ENCODE measurements at regions not wholly inside any gene's neighbourhood (a gene's known extent, or its start where the extent isn't known, plus 50 kb on each side); places are given as distances from the start of the nearest gene placed in this dataset.

DNA sequence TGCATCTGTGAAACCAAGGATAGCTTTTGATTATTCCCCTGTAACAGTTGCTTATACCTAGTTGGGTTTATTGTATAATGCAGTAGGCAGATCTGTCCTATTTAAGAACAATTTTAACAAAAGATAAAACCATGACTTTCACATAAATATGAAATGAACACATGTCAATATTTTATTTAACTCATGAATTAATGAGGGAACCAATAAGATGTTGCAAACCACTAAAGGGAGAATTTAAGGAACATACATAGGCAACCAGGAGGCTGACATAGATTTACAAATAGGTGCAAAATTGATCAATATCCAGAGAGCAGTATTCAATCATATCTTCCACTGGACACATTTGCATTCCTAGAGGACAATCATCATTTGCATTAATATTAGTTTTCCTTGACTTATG, 280.0 kb upstream of the BRINP1 start:
- no peak overlapping the region for H3K27ac Mint-ChIP-seq
- H3K4me3 Mint-ChIP-seq: no peak overlapping the region
- peaks cover 0 to 8% (median 0%) of the 10 kb centered on the region in 5 donors for H3K27me3 Mint-ChIP-seq
- H3K36me3 Mint-ChIP-seq: peaks cover 0 to 4% (median 0%) of the 10 kb centered on the region in 3 donors
- ATAC-seq (no peak), DNase-seq (no peak)
- POLR2A ChIA-PET: no interaction called here
- peaks cover 0 to 10% (median 3%) of the 10 kb centered on the region in 9 donors for H3K9me3 Mint-ChIP-seq
- no peaks in the 10 kb centered on the region for H3K4me1 Mint-ChIP-seq

DNA sequence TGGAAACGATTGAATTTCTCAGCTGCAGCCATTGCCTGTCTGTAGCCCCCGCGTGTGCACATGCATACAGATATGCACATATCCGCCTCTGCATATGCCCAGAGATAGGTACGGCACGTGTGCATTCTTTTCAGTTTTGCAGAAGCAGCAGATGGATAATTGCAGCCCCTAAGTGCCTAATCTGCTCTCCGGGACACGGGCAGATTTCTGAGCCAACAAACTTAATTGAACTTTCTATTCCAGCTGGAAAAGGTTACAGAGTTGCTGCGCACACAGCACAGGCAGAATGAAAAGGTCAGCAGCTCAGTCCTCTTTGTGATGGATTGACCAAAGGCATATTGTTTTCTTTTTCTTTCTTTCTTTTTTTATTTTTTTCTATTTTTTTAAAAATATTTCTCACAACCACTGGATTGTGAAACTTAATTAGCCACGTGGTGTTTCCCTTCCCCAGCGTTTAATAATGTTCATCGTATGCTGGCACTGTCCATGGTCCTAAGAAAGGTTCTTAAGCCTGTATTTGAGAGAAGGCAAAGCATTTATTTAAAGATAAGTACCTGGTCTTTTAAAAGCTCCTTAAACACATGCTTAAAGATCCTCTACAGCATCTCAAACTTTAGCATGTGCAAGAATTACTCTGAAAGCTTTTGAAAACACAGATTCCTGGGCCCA, 270.2 kb upstream of the BRINP1 start:
- no peak overlapping the region for H3K4me3 Mint-ChIP-seq
- no peaks in the 10 kb centered on the region for H3K36me3 Mint-ChIP-seq
- ATAC-seq (no peak), DNase-seq (no peak)
- no peaks in the 10 kb centered on the region for H3K27me3 Mint-ChIP-seq
- no peaks in the 10 kb centered on the region for H3K4me1 Mint-ChIP-seq
- peaks cover 0 to 25% (median 8%) of the 10 kb centered on the region in 9 donors for H3K9me3 Mint-ChIP-seq
- POLR2A ChIA-PET: interaction anchor here (0.6 kb wide), 1 partner anchor 30 kb away, joined by 14 read pairs; no protein-coding TSS in a partner anchor
- H3K27ac Mint-ChIP-seq: no peak overlapping the region

GRCh38 chr9:119634006-119634405, 264.8 kb upstream of the BRINP1 start:
- Mint-ChIP-seq H3K27me3 (peaks cover 0 to 5% (median 0%) of the 10 kb centered on the region in 5 donors), H3K4me3 (no peak overlapping the region), H3K27ac (no peak overlapping the region), H3K9me3 (peaks cover 2 to 31% (median 6%) of the 10 kb centered on the region in 9 donors), H3K4me1 (no peaks in the 10 kb centered on the region), H3K36me3 (no peaks in the 10 kb centered on the region)
- POLR2A ChIA-PET: no interaction called here
- DNase-seq (no peak), ATAC-seq (no peak)

- no peak for DNase-seq
- POLR2A ChIA-PET: no interaction called here
- no peak overlapping the region for H3K4me3 Mint-ChIP-seq
These were observed 242.3 kb upstream of the BRINP1 start for GRCh38 chr9:119611565-119611964.

GRCh38 chr9:119609277-119609971, 240.2 kb upstream of the BRINP1 start:
- Mint-ChIP-seq H3K4me3 (no peak overlapping the region), H3K9me3 (peaks cover 2 to 26% (median 9%) of the 10 kb centered on the region in 9 donors)

More at GRCh38 chr9:119611565-119611964, 242.3 kb upstream of the BRINP1 start:
- Mint-ChIP-seq H3K36me3 (no peaks in the 10 kb centered on the region), H3K4me1 (no peaks in the 10 kb centered on the region), H3K9me3 (peaks cover 0 to 17% (median 6%) of the 10 kb centered on the region in 9 donors), H3K27ac (no peak overlapping the region), H3K27me3 (peaks cover 0 to 12% (median 0%) of the 10 kb centered on the region in 5 donors)
- no peak for ATAC-seq

GRCh38 chr9:119601632-119602031, 232.4 kb upstream of the BRINP1 start:
- POLR2A ChIA-PET: no interaction called here
- Mint-ChIP-seq H3K27me3 (no peaks in the 10 kb centered on the region), H3K4me3 (no peak overlapping the region), H3K4me1 (peaks cover 0 to 1% (median 0%) of the 10 kb centered on the region in 4 donors), H3K36me3 (no peaks in the 10 kb centered on the region), H3K27ac (no peak overlapping the region), H3K9me3 (peaks cover 0 to 19% (median 8%) of the 10 kb centered on the region in 9 donors)
- no peak for ATAC-seq
- DNase-seq: no peak

More at GRCh38 chr9:119609277-119609971, 240.2 kb upstream of the BRINP1 start:
- Mint-ChIP-seq H3K27me3 (peaks cover 0 to 10% (median 0%) of the 10 kb centered on the region in 5 donors), H3K4me1 (no peaks in the 10 kb centered on the region), H3K27ac (no peak overlapping the region), H3K36me3 (no peaks in the 10 kb centered on the region)
- DNase-seq (no peak), ATAC-seq (no peak)
- POLR2A ChIA-PET: interaction anchor here (0.7 kb wide), 1 partner anchor 30 kb away, joined by 14 read pairs; no protein-coding TSS in a partner anchor

DNA sequence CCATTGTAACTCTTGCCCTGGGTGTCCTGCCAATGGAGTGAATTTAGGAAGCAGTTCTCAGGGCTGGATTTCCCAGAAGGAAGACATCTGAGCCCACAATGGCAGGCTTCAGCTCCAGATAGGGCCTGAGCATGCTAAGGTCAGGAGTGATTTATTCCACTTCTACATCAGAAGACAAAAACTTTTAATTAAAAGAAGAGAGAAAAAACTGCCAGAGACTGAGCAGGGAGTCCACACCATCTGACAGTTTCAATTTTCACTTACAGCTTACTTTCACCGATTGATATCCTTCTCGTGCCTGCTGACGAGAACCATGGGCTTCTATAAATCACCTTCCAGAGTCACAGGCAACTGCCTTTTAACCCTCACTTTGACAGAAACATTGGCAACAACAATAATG, 228.3 kb upstream of the BRINP1 start:
- Mint-ChIP-seq H3K4me1 (peaks cover 0 to 1% (median 0%) of the 10 kb centered on the region in 4 donors), H3K4me3 (no peak overlapping the region), H3K9me3 (peaks cover 0 to 7% (median 3%) of the 10 kb centered on the region in 9 donors), H3K27me3 (peaks cover 0 to 8% (median 0%) of the 10 kb centered on the region in 5 donors), H3K36me3 (no peaks in the 10 kb centered on the region), H3K27ac (no peak overlapping the region)
- POLR2A ChIA-PET: no interaction called here
- ATAC-seq (no peak), DNase-seq (no peak)

GRCh38 chr9:119596703-119597102, 227.5 kb upstream of the BRINP1 start:
- DNase-seq: no peak
- Mint-ChIP-seq H3K4me1 (peaks cover 0 to 1% (median 0%) of the 10 kb centered on the region in 4 donors), H3K36me3 (no peaks in the 10 kb centered on the region), H3K9me3 (peaks cover 1 to 15% (median 3%) of the 10 kb centered on the region in 9 donors), H3K4me3 (no peak overlapping the region), H3K27ac (no peak overlapping the region), H3K27me3 (peaks cover 0 to 11% (median under 1%) of the 10 kb centered on the region in 5 donors)
- no peak for ATAC-seq
- POLR2A ChIA-PET: no interaction called here

- POLR2A ChIA-PET: no interaction called here
- Mint-ChIP-seq H3K36me3 (no peaks in the 10 kb centered on the region), H3K4me1 (no peaks in the 10 kb centered on the region), H3K4me3 (no peak overlapping the region), H3K27me3 (peaks cover 1 to 22% (median 3%) of the 10 kb centered on the region in 5 donors), H3K9me3 (peaks cover 0 to 32% (median 3%) of the 10 kb centered on the region in 9 donors), H3K27ac (no peak overlapping the region)
- ATAC-seq (no peak), DNase-seq (no peak)
These were observed 219.9 kb upstream of the BRINP1 start for GRCh38 chr9:119588874-119589744.

GRCh38 chr9:119577881-119578280, 208.6 kb upstream of the BRINP1 start:
- ATAC-seq: no peak
- H3K9me3 Mint-ChIP-seq: peaks cover 0 to 14% (median 0%) of the 10 kb centered on the region in 9 donors
- no peak overlapping the region for H3K4me3 Mint-ChIP-seq
- no peak for DNase-seq
- H3K4me1 Mint-ChIP-seq: no peaks in the 10 kb centered on the region
- peaks cover 0 to 6% (median 2%) of the 10 kb centered on the region in 5 donors for H3K27me3 Mint-ChIP-seq
- H3K36me3 Mint-ChIP-seq: no peaks in the 10 kb centered on the region
- no peak overlapping the region for H3K27ac Mint-ChIP-seq
- POLR2A ChIA-PET: no interaction called here

- peaks cover 0 to 6% (median 2%) of the 10 kb centered on the region in 4 donors for H3K4me1 Mint-ChIP-seq
- H3K36me3 Mint-ChIP-seq: no peaks in the 10 kb centered on the region
- POLR2A ChIA-PET: no interaction called here
- DNase-seq (no peak), ATAC-seq (no peak)
- peaks cover 7 to 48% (median 27%) of the 10 kb centered on the region in 5 donors for H3K27me3 Mint-ChIP-seq
- peaks cover 0 to 13% (median 0%) of the 10 kb centered on the region in 9 donors for H3K9me3 Mint-ChIP-seq
- no peak overlapping the region for H3K4me3 Mint-ChIP-seq
- no peak overlapping the region for H3K27ac Mint-ChIP-seq
These were observed 190.8 kb upstream of the BRINP1 start for GRCh38 chr9:119559986-119560385.

DNA sequence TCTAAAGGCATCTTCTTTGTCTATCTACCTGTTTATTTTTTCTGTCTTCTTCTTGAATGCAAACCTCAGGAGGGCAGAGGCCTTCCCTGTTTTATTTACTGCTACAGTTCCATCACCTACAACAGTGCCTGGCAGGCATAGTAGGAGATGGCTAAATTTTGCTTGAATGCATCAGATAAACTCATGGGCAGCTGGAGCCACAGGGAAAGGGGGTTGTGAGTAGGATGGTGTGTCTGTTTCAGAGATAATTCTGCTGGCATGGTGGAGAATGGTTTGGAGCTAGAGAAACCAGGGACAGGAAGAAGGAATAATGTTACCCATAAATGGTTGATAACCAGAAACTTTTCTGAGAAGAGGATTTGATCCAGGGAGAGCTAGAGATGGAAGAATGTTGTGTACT, 189.8 kb upstream of the BRINP1 start:
- POLR2A ChIA-PET: no interaction called here
- no peak for DNase-seq
- Mint-ChIP-seq H3K27me3 (peaks cover 8 to 48% (median 29%) of the 10 kb centered on the region in 5 donors), H3K9me3 (peaks cover 0 to 13% (median 0%) of the 10 kb centered on the region in 9 donors), H3K4me1 (peaks cover 0 to 6% (median 2%) of the 10 kb centered on the region in 4 donors), H3K27ac (no peak overlapping the region), H3K36me3 (no peaks in the 10 kb centered on the region), H3K4me3 (no peak overlapping the region)
- no peak for ATAC-seq

Data from naive thymus-derived CD8-positive, alpha-beta T cell (primary cell).